ENCODE measurements at regions not wholly inside any gene's neighbourhood (a gene's known extent, or its start where the extent isn't known, plus 50 kb on each side); places are given as distances from the start of the nearest gene placed in this dataset.

DNA sequence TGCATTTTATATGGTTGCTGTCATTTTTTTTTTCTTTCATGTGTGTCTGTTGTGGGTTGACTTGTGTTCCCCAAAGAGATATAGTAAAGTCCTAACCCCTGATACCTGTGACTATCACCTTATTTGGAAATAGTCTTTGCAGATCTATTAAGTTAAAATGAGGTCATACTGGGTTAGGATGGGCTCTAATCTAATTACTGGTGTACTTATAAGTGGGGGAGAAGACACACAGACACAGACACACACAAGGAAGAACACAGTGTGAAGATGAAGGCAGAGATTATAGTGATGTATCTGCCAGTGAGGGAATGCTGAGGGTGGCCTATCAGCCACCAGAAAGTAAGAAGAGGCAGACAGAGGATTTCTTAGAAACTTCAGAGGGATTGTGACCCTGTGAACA lies 318.4 kb upstream of the ATP2B1 start:
- no peak for DNase-seq (ENCODE audit: low read depth)

- no peak for DNase-seq (ENCODE audit: low read depth)
Measured at GRCh38 chr12:90026516-90026915, 317.9 kb upstream of the ATP2B1 start.

DNA sequence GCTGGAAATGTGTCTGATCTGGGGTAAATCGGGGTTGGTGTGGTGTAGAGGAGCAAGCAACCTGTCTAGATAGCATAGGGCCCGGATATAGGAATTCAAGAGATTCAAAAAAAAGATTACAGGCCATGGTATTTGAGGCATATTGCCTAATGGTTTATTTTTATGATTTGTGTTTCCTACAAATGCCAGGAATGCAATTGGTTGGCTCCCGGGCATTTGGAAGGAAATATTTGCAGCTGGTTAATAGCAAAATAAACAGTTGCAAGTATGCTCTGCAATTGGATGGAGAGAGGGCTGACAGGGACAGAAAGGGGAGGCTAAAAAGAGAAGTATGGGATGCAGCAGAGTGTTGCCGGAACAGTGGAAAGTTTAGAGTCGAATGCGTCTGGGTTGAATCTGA lies 315.6 kb upstream of the ATP2B1 start:
- DNase-seq (ENCODE audit: low read depth): no peak

DNA sequence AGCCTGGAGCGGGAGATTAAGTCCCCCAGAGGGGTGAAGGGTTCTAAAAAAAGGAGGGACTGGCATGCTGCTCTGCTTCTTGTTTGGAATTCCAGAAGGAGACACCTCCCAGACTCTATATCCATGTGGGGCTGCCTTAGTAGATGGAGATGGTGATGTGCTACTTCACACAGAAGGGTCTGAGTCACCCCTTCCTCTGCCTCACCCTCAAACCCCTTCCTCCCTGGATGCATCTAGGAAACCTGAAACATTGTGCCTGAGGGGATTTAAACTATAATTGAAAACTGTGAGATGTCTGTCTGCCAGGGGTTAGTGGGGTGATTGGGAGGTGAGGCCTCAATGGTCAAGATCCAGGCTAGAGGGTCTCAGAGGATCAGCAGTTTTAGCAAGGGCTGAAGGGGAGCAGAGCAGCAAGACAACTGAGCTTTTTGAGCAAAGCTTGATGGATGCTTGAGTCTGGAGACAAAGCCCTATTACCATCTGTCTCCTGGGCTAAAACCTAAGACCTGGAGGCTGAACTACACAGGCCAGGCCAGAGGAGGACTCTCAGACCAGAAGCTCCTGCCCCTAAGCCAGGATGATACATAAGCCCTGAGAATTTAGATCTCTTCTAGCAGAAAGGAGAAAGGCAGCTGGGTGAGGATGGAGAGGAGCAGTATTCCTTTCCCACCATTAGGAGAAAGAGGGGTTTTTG lies 314.7 kb upstream of the ATP2B1 start:
- no peak for DNase-seq (ENCODE audit: low read depth)

- DNase-seq (ENCODE audit: low read depth): no peak
Measured at GRCh38 chr12:90021795-90022440, 313.3 kb upstream of the ATP2B1 start.

DNA sequence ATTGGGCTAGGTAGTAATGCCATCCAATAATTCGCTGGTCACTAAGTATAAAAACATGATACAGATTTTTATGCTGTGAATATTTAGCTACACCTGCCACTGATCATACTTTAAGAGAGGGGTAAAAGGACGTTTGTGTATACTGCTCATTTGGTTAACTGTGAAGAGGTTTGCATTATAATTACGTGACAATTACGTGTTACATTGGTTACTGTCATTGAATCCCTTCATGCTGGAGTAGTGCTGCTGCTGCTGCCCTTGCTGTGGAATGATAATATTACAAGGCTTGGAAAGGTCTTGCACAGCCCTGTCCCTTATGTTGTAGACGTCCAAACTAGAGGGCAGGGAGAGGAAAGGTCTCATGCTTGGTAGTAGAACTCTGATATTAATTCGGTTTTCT lies 312.2 kb upstream of the ATP2B1 start:
- no peak for DNase-seq (ENCODE audit: low read depth)

GRCh38 chr12:90020436-90020835 lies 311.8 kb upstream of the ATP2B1 start:
- no peak for DNase-seq (ENCODE audit: low read depth)

GRCh38 chr12:90020014-90020413 lies 311.4 kb upstream of the ATP2B1 start:
- no peak for DNase-seq (ENCODE audit: low read depth)

DNA sequence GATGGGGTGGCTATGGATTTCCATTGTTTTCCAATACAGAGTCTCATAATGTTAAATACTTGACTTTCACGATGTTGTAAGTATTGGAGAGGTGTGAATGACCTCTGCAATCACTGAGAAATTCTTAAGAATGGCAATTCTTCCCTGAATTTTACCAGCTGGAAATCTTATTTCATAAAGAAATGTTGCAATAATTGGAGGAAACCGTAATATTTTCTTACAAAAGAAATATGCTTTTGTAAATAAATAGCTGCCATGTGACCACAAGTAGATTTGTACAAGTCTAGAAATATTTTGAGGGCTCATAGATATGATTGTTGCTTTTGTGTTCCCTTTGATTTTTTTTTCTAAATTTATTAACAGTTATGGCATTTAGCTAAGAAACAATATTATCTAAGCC lies 308.7 kb upstream of the ATP2B1 start:
- DNase-seq (ENCODE audit: low read depth): no peak

- no peak for DNase-seq (ENCODE audit: low read depth)
Measured at GRCh38 chr12:90015228-90015627, 306.6 kb upstream of the ATP2B1 start.

DNA sequence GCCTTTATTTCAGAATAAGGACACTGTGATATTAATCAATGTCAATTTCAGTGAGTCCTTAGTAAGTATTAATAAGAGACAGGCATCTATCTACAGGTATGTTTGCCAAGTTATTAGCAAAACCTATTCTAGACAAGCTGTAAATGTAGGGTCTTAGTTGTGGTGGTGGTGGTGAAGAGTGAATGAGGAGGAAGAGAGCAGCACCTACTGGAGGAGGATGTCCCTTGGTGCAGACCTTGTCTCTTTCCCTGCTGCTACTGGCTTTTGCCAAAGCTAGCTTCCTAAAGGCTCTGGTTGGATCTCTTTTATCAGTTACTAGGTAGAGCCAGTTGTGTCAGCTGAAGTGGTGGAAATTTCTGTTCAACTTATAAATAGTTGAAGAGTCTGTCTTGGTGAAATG lies 304.8 kb upstream of the ATP2B1 start:
- no peak for DNase-seq (ENCODE audit: low read depth)

GRCh38 chr12:90010089-90010488 lies 301.5 kb upstream of the ATP2B1 start:
- no peak for DNase-seq (ENCODE audit: low read depth)

- no peak for DNase-seq (ENCODE audit: low read depth)
Measured at GRCh38 chr12:90008277-90008676, 299.6 kb upstream of the ATP2B1 start.

- DNase-seq (ENCODE audit: low read depth): no peak
Measured at GRCh38 chr12:90004319-90005074, 295.9 kb upstream of the ATP2B1 start.

- DNase-seq (ENCODE audit: low read depth): no peak
Measured at GRCh38 chr12:90003688-90004087, 295.1 kb upstream of the ATP2B1 start.

GRCh38 chr12:90000721-90001120 lies 292.1 kb upstream of the ATP2B1 start:
- no peak for DNase-seq (ENCODE audit: low read depth)

- no peak for DNase-seq (ENCODE audit: low read depth)
Measured at GRCh38 chr12:89999699-90000505, 291.3 kb upstream of the ATP2B1 start.

DNA sequence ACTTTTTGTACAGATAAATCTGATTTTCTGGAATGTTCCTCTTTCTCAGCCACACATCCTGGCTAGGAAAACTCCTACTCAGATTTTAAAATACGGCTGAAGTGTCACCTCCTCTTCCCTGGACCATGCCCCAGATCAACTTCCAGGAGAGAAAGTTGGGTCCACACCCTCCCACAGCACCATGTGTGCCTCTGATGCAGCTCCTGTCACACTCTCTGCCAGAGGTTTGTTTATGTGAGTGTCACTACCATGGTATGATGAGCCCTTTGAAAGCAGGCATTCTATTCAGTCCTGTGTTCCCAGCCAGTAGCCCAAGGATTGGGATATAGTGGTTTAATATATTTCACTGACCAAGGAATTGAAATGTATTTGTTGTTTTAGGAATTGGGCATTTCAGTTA lies 287.2 kb upstream of the ATP2B1 start:
- DNase-seq (ENCODE audit: low read depth): no peak

- no peak for DNase-seq (ENCODE audit: low read depth)
Measured at GRCh38 chr12:89994911-89995310, 286.3 kb upstream of the ATP2B1 start.

GRCh38 chr12:89993632-89994031 lies 285.0 kb upstream of the ATP2B1 start:
- DNase-seq (ENCODE audit: low read depth): no peak

- no peak for DNase-seq (ENCODE audit: low read depth)
Measured at GRCh38 chr12:89992668-89993451, 284.2 kb upstream of the ATP2B1 start.

Measured in stimulated activated CD8-positive, alpha-beta memory T cell treated with anti-CD3 and anti-CD28 coated beads, Interleukin-15, amount 100 ng/mL, for 1 hour (primary cell).